GM12892 (cell line): ENCODE measurements at regions not wholly inside any gene's neighbourhood (a gene's known extent, or its start where the extent isn't known, plus 50 kb on each side); places are given as distances from the start of the nearest gene placed in this dataset.

Source experiments
- POLR2A ChIP-seq: IDR thresholded peaks from 2 replicates; pipeline ENCODE4 v1.6.1; 2011; ENCODE audit warnings: low read depth, low read length, control low read depth
- POLR2AphosphoS5 ChIP-seq: IDR thresholded peaks from 2 replicates; pipeline ENCODE4 v1.6.1; 2011; ENCODE audit warnings: low read depth, low read length, control low read depth
- TAF1 ChIP-seq: IDR thresholded peaks from 2 replicates; pipeline ENCODE4 v1.6.1; 2011; ENCODE audit warnings: low read depth, mild to moderate bottlenecking, control low read depth, low read length, borderline replicate concordance

DNA sequence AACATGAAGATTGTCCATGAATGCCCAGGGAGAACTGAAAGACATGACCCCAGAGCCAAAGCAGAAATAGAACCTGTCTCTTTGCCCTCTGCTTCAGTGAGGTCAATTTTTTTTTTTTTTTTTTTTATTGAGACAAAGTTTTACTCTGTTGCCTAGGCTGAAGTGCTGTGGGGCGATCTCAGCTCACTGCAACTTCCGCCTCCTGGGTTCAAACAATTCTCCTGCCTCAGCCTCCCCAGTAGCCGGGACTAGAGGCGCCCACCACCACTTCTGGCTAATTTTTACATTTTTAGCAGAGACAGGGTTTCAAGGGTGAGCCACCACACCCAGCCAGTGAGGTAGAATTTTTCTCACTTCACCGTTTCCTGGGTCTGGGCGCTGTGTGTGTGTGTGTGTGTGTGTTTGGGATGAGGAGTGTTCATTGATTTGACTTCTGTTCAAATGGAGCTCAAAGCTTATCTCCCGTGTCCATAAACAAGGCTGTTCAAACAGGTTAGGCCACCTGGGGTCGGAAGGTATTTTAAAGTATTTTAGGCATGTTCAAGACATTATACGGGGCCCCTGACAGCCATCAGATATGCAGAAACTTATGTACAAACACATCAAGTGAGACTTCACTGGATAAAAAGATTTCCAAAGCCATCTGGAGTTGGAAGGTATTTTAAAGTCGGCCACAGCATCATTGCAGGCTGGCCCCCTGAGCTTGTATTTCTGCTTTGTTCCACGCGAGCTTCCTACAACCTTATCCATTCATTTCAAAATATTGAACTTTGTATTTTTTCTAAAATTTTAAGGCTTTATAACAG lies 93.8 kb downstream of the MAP3K8 start:
- TF ChIP-seq POLR2A (no peak), POLR2AphosphoS5 (no peak), TAF1 (no peak)
